ENCODE measurements at regions not wholly inside any gene's neighbourhood (a gene's known extent, or its start where the extent isn't known, plus 50 kb on each side); places are given as distances from the start of the nearest gene placed in this dataset.

- H3K27ac Mint-ChIP-seq, result no peak overlapping the region
- H3K9me3 Mint-ChIP-seq, result peaks cover 0 to 8% (median 1%) of the 10 kb centered on the region in 8 donors
- no peak for DNase-seq
- Histone ChIP-seq H3K36me3 (ENCODE audit: insufficient read depth, low read length) (no peaks in the 10 kb centered on the region), H3K27me3 (ENCODE audit: insufficient read depth, low read length) (no peaks in the 10 kb centered on the region), H3K27ac (ENCODE audit: low read depth, low read length) (no peak overlapping the region), H3K4me1 (ENCODE audit: insufficient read depth, low read length) (no peaks in the 10 kb centered on the region), H3K9me3 (ENCODE audit: control insufficient read depth in 1 of 2, low read length in 2 of 2) (no peaks in the 10 kb centered on the region), H3K4me3 (ENCODE audit: low read length in 2 of 2) (no peak overlapping the region)
- intact Hi-C loops (cut with micrococcal nuclease), result no loop called here
- no peak overlapping the region for H3K4me3 Mint-ChIP-seq
- no peaks in the 10 kb centered on the region for H3K27me3 Mint-ChIP-seq
- ChIA-PET CTCF (ENCODE audit: partially characterized antibody) (no interaction called here), POLR2A (ENCODE audit: partially characterized antibody) (no interaction called here)
- no peaks in the 10 kb centered on the region for H3K36me3 Mint-ChIP-seq
- no peaks in the 10 kb centered on the region for H3K4me1 Mint-ChIP-seq
Measured at GRCh38 chr4:176504118-176504517, 184.4 kb downstream of the SPCS3 start.

- no peak overlapping the region for H3K27ac Mint-ChIP-seq
- CTCF ChIA-PET (ENCODE audit: partially characterized antibody), result no interaction called here
- Histone ChIP-seq H3K27ac (ENCODE audit: low read depth, low read length) (no peak overlapping the region), H3K27me3 (ENCODE audit: insufficient read depth, low read length) (no peaks in the 10 kb centered on the region), H3K4me3 (ENCODE audit: low read length in 2 of 2) (no peak overlapping the region), H3K36me3 (ENCODE audit: insufficient read depth, low read length) (no peaks in the 10 kb centered on the region), H3K4me1 (ENCODE audit: insufficient read depth, low read length) (no peaks in the 10 kb centered on the region), H3K9me3 (ENCODE audit: control insufficient read depth in 1 of 2, low read length in 2 of 2) (no peaks in the 10 kb centered on the region)
- no peaks in the 10 kb centered on the region for H3K36me3 Mint-ChIP-seq
- POLR2A ChIA-PET (ENCODE audit: partially characterized antibody), result no interaction called here
- DNase-seq, result no peak
- intact Hi-C loops (cut with micrococcal nuclease), result no loop called here
- H3K4me3 Mint-ChIP-seq, result no peak overlapping the region
- no peaks in the 10 kb centered on the region for H3K4me1 Mint-ChIP-seq
- H3K27me3 Mint-ChIP-seq, result no peaks in the 10 kb centered on the region
- peaks cover 0 to 8% (median 3%) of the 10 kb centered on the region in 8 donors for H3K9me3 Mint-ChIP-seq
Measured at GRCh38 chr4:176507845-176508533, 188.2 kb downstream of the SPCS3 start.

- no peaks in the 10 kb centered on the region for H3K27me3 ChIP-seq (ENCODE audit: insufficient read depth, low read length)
- H3K36me3 Mint-ChIP-seq, result no peaks in the 10 kb centered on the region
- intact Hi-C loops (cut with micrococcal nuclease), result no loop called here
- no peak overlapping the region for H3K4me3 Mint-ChIP-seq
- H3K36me3 ChIP-seq (ENCODE audit: insufficient read depth, low read length), result no peaks in the 10 kb centered on the region
- H3K27ac ChIP-seq (ENCODE audit: low read depth, low read length), result no peak overlapping the region
- H3K9me3 Mint-ChIP-seq, result peaks cover 0 to 8% (median 5%) of the 10 kb centered on the region in 8 donors
- no peak overlapping the region for H3K4me3 ChIP-seq (ENCODE audit: low read length in 2 of 2)
- no peaks in the 10 kb centered on the region for H3K27me3 Mint-ChIP-seq
- H3K27ac Mint-ChIP-seq, result no peak overlapping the region
- H3K9me3 ChIP-seq (ENCODE audit: control insufficient read depth in 1 of 2, low read length in 2 of 2), result no peaks in the 10 kb centered on the region
- no peak for DNase-seq
- POLR2A ChIA-PET (ENCODE audit: partially characterized antibody), result no interaction called here
- no peaks in the 10 kb centered on the region for H3K4me1 ChIP-seq (ENCODE audit: insufficient read depth, low read length)
- CTCF ChIA-PET (ENCODE audit: partially characterized antibody), result no interaction called here
- H3K4me1 Mint-ChIP-seq, result no peaks in the 10 kb centered on the region
Measured at GRCh38 chr4:176508780-176509331, 189.1 kb downstream of the SPCS3 start.

GRCh38 chr4:176525576-176525975, 205.8 kb downstream of the SPCS3 start:
- Histone ChIP-seq H3K27ac (ENCODE audit: low read depth, low read length) (no peak overlapping the region), H3K4me1 (ENCODE audit: insufficient read depth, low read length) (no peaks in the 10 kb centered on the region), H3K27me3 (ENCODE audit: insufficient read depth, low read length) (no peaks in the 10 kb centered on the region), H3K36me3 (ENCODE audit: insufficient read depth, low read length) (no peaks in the 10 kb centered on the region), H3K4me3 (ENCODE audit: low read length in 2 of 2) (no peak overlapping the region), H3K9me3 (ENCODE audit: control insufficient read depth in 1 of 2, low read length in 2 of 2) (no peaks in the 10 kb centered on the region)
- H3K36me3 Mint-ChIP-seq, result no peaks in the 10 kb centered on the region
- intact Hi-C loops (cut with micrococcal nuclease), result no loop called here
- no peak for DNase-seq
- ChIA-PET POLR2A (ENCODE audit: partially characterized antibody) (no interaction called here), CTCF (ENCODE audit: partially characterized antibody) (no interaction called here)
- no peak overlapping the region for H3K4me3 Mint-ChIP-seq
- H3K27ac Mint-ChIP-seq, result no peak overlapping the region
- H3K9me3 Mint-ChIP-seq, result peaks cover 0 to 3% (median 0%) of the 10 kb centered on the region in 8 donors
- no peaks in the 10 kb centered on the region for H3K27me3 Mint-ChIP-seq
- no peaks in the 10 kb centered on the region for H3K4me1 Mint-ChIP-seq

- no peak overlapping the region for H3K27ac Mint-ChIP-seq
- Histone ChIP-seq H3K27me3 (ENCODE audit: insufficient read depth, low read length) (no peaks in the 10 kb centered on the region), H3K27ac (ENCODE audit: low read depth, low read length) (no peak overlapping the region), H3K9me3 (ENCODE audit: control insufficient read depth in 1 of 2, low read length in 2 of 2) (no peaks in the 10 kb centered on the region), H3K4me1 (ENCODE audit: insufficient read depth, low read length) (no peaks in the 10 kb centered on the region), H3K4me3 (ENCODE audit: low read length in 2 of 2) (no peak overlapping the region), H3K36me3 (ENCODE audit: insufficient read depth, low read length) (no peaks in the 10 kb centered on the region)
- no peaks in the 10 kb centered on the region for H3K27me3 Mint-ChIP-seq
- no peaks in the 10 kb centered on the region for H3K4me1 Mint-ChIP-seq
- intact Hi-C loops (cut with micrococcal nuclease), result no loop called here
- H3K36me3 Mint-ChIP-seq, result no peaks in the 10 kb centered on the region
- ChIA-PET CTCF (ENCODE audit: partially characterized antibody) (no interaction called here), POLR2A (ENCODE audit: partially characterized antibody) (no interaction called here)
- H3K9me3 Mint-ChIP-seq, result peaks cover 0 to 3% (median 0%) of the 10 kb centered on the region in 8 donors
- no peak overlapping the region for H3K4me3 Mint-ChIP-seq
- no peak for DNase-seq
Measured at GRCh38 chr4:176526704-176527103, 206.9 kb downstream of the SPCS3 start.

GRCh38 chr4:176529574-176529973, 209.8 kb downstream of the SPCS3 start:
- DNase-seq, result no peak
- Mint-ChIP-seq H3K36me3 (no peaks in the 10 kb centered on the region), H3K9me3 (peaks cover 0 to 5% (median 0%) of the 10 kb centered on the region in 8 donors), H3K27ac (no peak overlapping the region), H3K4me1 (no peaks in the 10 kb centered on the region), H3K4me3 (no peak overlapping the region), H3K27me3 (no peaks in the 10 kb centered on the region)
- ChIA-PET CTCF (ENCODE audit: partially characterized antibody) (no interaction called here), POLR2A (ENCODE audit: partially characterized antibody) (no interaction called here)
- intact Hi-C loops (cut with micrococcal nuclease), result no loop called here
- no peak overlapping the region for H3K4me3 ChIP-seq (ENCODE audit: low read length in 2 of 2)
- no peaks in the 10 kb centered on the region for H3K4me1 ChIP-seq (ENCODE audit: insufficient read depth, low read length)
- H3K36me3 ChIP-seq (ENCODE audit: insufficient read depth, low read length), result no peaks in the 10 kb centered on the region
- no peaks in the 10 kb centered on the region for H3K27me3 ChIP-seq (ENCODE audit: insufficient read depth, low read length)
- no peaks in the 10 kb centered on the region for H3K9me3 ChIP-seq (ENCODE audit: control insufficient read depth in 1 of 2, low read length in 2 of 2)
- no peak overlapping the region for H3K27ac ChIP-seq (ENCODE audit: low read depth, low read length)

GRCh38 chr4:176533159-176533558, 213.4 kb downstream of the SPCS3 start:
- POLR2A ChIA-PET (ENCODE audit: partially characterized antibody), result no interaction called here
- no peaks in the 10 kb centered on the region for H3K36me3 Mint-ChIP-seq
- H3K4me1 Mint-ChIP-seq, result no peaks in the 10 kb centered on the region
- Histone ChIP-seq H3K27ac (ENCODE audit: low read depth, low read length) (no peak overlapping the region), H3K9me3 (ENCODE audit: control insufficient read depth in 1 of 2, low read length in 2 of 2) (no peaks in the 10 kb centered on the region), H3K4me3 (ENCODE audit: low read length in 2 of 2) (no peak overlapping the region), H3K36me3 (ENCODE audit: insufficient read depth, low read length) (no peaks in the 10 kb centered on the region), H3K4me1 (ENCODE audit: insufficient read depth, low read length) (no peaks in the 10 kb centered on the region), H3K27me3 (ENCODE audit: insufficient read depth, low read length) (no peaks in the 10 kb centered on the region)
- intact Hi-C loops (cut with micrococcal nuclease), result no loop called here
- no peak overlapping the region for H3K4me3 Mint-ChIP-seq
- no peak for DNase-seq
- H3K27ac Mint-ChIP-seq, result no peak overlapping the region
- CTCF ChIA-PET (ENCODE audit: partially characterized antibody), result no interaction called here
- peaks cover 0 to 5% (median 0%) of the 10 kb centered on the region in 8 donors for H3K9me3 Mint-ChIP-seq
- no peaks in the 10 kb centered on the region for H3K27me3 Mint-ChIP-seq
